Thyroid gland (tissue), 4 donors: ENCODE measurements at regions not wholly inside any gene's neighbourhood (a gene's known extent, or its start where the extent isn't known, plus 50 kb on each side); places are given as distances from the start of the nearest gene placed in this dataset.
"Not testable (repeated sequence)": the region's sequence is repeated elsewhere in the genome, so short reads cannot be mapped to it uniquely, and the experiment has no call there.

Experiments
- DNase-seq, 2 donors: peaks; one replicate each; pipeline ENCODE4 v3.0.0-alpha.2; 2019
- H3K27ac ChIP-seq, 3 donors: fragments of 200-600 bp; sonication (generic); 1 replicate in 2 of 3; 2 replicates in 1 of 3; pipeline ENCODE4 v1.5.1; 2016 to 2019; ENCODE audit warnings: mild to moderate bottlenecking in 1 of 3, moderate library complexity in 1 of 3
- H3K27me3 ChIP-seq: fragments of 200-600 bp; sonication (generic); one replicate; pipeline ENCODE4 v1.5.1; 2019
- H3K36me3 ChIP-seq, 2 donors: fragments of 200-600 bp; sonication (generic); one replicate each; pipeline ENCODE4 v1.5.1; 2016 to 2019
- H3K4me1 ChIP-seq, 2 donors: fragments of 200-600 bp; sonication (generic); one replicate each; pipeline ENCODE4 v1.5.1; 2017 to 2019
- H3K4me3 ChIP-seq, 3 donors: fragments of 200-600 bp; sonication (generic); replicated peaks in 1 of 3; 1 replicate in 2 of 3; 2 replicates in 1 of 3; pipeline ENCODE4 v1.5.1; 2016; ENCODE audit warnings: mild to moderate bottlenecking in 1 of 3
- H3K9me3 ChIP-seq: fragments of 200-600 bp; sonication (generic); one replicate; pipeline ENCODE4 v1.5.1; 2017
- POLR2A ChIP-seq, 2 donors: fragments of 450-650 bp; IDR thresholded peaks; one replicate each; pipeline ENCODE4 v1.6.1; 2017; ENCODE audit warnings: antibody characterized with exemption in 2 of 2, mild to moderate bottlenecking in 2 of 2, moderate library complexity in 1 of 2
- WGBS, 2 donors: methylation state at CpG; one replicate each; pipeline ENCODE4 v1.1.5; 2017; 5-methylcytosine and 5-hydroxymethylcytosine counted together
- intact Hi-C: fragments of 100-400 bp; cut with DNase I; formaldehyde crosslinking; loops from one replicate; pipeline ENCODE4 v1.15.1; 2023
- TF ChIP-seq, protein P1 (sequence below), 6 experiments: fragments of 200-600 bp in 3 of 6; fragments of 450-650 bp in 3 of 6; sonication (generic) in 3 of 6; IDR thresholded peaks; one replicate each; pipeline ENCODE4 v1.5.1; 2016 to 2019; ENCODE audit warnings: antibody characterized with exemption in 6 of 6, mild to moderate bottlenecking in 2 of 6, inconsistent platforms in 1 of 6, moderate library complexity in 1 of 6

DNA sequence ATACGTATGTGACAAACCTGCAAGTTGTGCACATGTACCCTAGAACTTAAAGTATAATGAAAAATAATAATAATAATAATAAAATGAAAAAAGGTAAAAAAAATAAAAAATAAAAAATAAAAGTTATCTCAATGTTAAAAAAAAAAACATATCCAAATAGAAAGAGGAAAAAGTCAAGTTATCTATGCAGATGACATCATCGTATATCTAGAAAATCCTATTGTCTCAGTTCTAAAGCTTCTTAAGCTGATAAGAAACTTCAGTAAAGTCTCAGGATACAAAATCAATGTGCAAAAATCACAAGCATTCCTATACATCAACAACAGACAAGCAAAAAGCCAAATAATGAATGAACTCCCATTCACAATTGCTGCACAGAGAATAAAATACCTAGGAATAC, 466.6 kb upstream of the PHF14 start:
- no peaks in the 10 kb centered on the region for H3K36me3 ChIP-seq
- no peaks in the 10 kb centered on the region for H3K9me3 ChIP-seq
- DNase-seq = no peak
- no peak overlapping the region for H3K27ac ChIP-seq
- WGBS, 2 donors = 95 to 99% methylated on average over 2 of the region's 2 CpGs
- intact Hi-C loops = no loop called here
- no peak overlapping the region for H3K4me3 ChIP-seq
- no peaks in the 10 kb centered on the region for H3K4me1 ChIP-seq
- no peaks in the 10 kb centered on the region for H3K27me3 ChIP-seq
- TF ChIP-seq, protein P1, sequence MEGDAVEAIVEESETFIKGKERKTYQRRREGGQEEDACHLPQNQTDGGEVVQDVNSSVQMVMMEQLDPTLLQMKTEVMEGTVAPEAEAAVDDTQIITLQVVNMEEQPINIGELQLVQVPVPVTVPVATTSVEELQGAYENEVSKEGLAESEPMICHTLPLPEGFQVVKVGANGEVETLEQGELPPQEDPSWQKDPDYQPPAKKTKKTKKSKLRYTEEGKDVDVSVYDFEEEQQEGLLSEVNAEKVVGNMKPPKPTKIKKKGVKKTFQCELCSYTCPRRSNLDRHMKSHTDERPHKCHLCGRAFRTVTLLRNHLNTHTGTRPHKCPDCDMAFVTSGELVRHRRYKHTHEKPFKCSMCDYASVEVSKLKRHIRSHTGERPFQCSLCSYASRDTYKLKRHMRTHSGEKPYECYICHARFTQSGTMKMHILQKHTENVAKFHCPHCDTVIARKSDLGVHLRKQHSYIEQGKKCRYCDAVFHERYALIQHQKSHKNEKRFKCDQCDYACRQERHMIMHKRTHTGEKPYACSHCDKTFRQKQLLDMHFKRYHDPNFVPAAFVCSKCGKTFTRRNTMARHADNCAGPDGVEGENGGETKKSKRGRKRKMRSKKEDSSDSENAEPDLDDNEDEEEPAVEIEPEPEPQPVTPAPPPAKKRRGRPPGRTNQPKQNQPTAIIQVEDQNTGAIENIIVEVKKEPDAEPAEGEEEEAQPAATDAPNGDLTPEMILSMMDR (IDR thresholded peaks at IDR 0.05) = no peak
- TF ChIP-seq POLR2A (IDR thresholded peaks at IDR 0.05) = no peak

DNA sequence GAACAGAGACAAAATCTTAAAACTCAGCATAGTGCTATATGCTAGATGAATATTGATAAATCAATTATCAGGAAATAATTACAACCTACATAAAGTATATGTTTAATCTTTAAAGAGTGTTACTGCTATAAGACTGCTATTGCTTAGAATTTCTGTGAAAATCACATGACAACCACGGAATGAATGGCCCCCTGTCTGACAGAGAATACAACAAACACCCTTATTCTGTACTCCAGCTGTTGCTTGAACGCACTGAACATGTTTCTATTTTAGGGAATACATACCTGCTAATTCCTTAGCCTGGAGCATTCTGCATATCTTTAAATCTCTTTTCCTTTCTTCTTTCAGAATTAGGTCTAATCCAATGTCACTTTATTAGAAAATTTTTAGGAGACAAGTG, 452.4 kb upstream of the PHF14 start:
- no peak overlapping the region for H3K27ac ChIP-seq
- WGBS, 2 donors = 57 to 58% methylated on average over 2 of the region's 2 CpGs
- H3K9me3 ChIP-seq = no peaks in the 10 kb centered on the region
- TF ChIP-seq, protein P1 (IDR thresholded peaks at IDR 0.05) = no peak
- no peak for TF ChIP-seq POLR2A (IDR thresholded peaks at IDR 0.05)
- H3K4me3 ChIP-seq = no peak overlapping the region
- no peaks in the 10 kb centered on the region for H3K4me1 ChIP-seq
- no peak for DNase-seq
- no peaks in the 10 kb centered on the region for H3K36me3 ChIP-seq
- H3K27me3 ChIP-seq = no peaks in the 10 kb centered on the region
- intact Hi-C loops = no loop called here

DNA sequence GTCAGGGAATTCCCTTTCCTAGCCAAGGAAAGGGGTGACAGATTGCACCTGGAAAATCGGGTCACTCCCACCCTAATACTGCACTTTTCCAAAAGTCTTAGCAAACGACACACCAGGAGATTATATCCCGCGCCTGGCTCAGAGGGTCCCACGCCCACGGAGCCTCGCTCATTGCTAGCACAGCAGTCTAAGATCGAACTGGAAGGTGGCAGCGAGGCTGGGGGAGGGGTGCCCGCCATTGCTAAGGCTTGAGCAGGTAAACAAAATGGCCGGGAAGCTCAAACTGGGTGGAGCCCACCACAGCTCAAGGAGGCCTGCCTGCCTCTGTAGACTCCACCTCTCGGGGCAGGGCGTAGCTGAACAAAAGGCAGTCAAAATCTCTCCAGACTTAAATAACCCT, 440.2 kb upstream of the PHF14 start:
- H3K9me3 ChIP-seq, H3K4me3 ChIP-seq, intact Hi-C loops, H3K36me3 ChIP-seq, H3K27me3 ChIP-seq, H3K27ac ChIP-seq, H3K4me1 ChIP-seq, DNase-seq: not testable (repeated sequence)
- 84 to 96% methylated on average over 13 of the region's 13 CpGs for WGBS, 2 donors

DNA sequence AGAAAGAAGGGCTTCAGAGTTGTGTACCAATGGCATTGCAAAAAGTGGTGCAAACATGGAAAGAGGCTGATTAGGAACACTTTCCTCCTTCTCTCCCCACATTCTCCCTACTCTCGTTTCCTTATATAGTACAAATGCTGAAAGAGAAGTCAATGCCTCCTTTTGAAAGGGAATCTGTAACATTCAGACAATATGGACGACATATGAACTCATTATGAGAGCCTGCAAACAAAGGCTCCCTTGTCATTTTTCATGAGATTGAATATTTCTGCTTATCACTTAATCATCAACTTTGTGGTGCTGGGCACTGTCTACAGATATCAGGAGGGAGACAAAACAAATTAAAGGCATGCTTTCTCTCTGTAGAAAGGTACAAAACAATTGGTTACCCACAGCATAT, 437.1 kb upstream of the PHF14 start:
- WGBS, 2 donors = 32 to 60% methylated on average over 2 of the region's 2 CpGs

DNA sequence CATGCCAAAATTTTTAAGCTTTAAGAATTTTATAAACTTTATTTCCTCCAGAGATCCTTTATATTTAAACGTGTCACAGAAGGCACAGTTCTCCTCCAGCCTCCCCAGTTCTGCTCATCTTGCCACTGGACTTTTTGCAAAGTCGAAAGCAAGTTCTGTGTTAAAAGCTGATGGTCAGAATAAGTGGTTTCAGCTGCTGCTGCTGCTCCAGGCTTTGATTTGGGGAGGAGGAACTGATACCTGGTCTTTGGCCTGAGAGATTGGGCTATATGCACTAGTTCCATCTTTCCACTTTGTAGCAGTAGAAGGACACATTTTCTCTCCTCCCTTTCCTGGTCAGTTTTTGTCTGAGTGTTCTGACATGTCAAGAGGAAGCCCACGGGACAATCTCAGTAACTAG, 435.9 kb upstream of the PHF14 start:
- H3K36me3 ChIP-seq = no peaks in the 10 kb centered on the region

More for the DNA sequence above, 437.1 kb upstream of the PHF14 start:
- no peaks in the 10 kb centered on the region for H3K4me1 ChIP-seq
- H3K27me3 ChIP-seq = no peaks in the 10 kb centered on the region
- intact Hi-C loops = no loop called here
- TF ChIP-seq, protein P1 (IDR thresholded peaks at IDR 0.05) = no peak
- no peaks in the 10 kb centered on the region for H3K9me3 ChIP-seq
- no peak overlapping the region for H3K27ac ChIP-seq
- no peak overlapping the region for H3K4me3 ChIP-seq
- no peak for DNase-seq
- no peaks in the 10 kb centered on the region for H3K36me3 ChIP-seq

More for the DNA sequence above, 435.9 kb upstream of the PHF14 start:
- no peak for DNase-seq
- TF ChIP-seq, protein P1 (IDR thresholded peaks at IDR 0.05) = no peak
- no peak for TF ChIP-seq POLR2A (IDR thresholded peaks at IDR 0.05)
- Histone ChIP-seq H3K27me3 (no peaks in the 10 kb centered on the region), H3K9me3 (no peaks in the 10 kb centered on the region), H3K4me1 (no peaks in the 10 kb centered on the region), H3K4me3 (no peak overlapping the region), H3K27ac (no peak overlapping the region)
- intact Hi-C loops = no loop called here
- WGBS, 2 donors = 67 to 74% methylated on average over 3 of the region's 3 CpGs
